ENCODE measurements at regions not wholly inside any gene's neighbourhood (a gene's known extent, or its start where the extent isn't known, plus 50 kb on each side); places are given as distances from the start of the nearest gene placed in this dataset.

- TF ChIP-seq CTCF (IDR thresholded peaks at IDR 0.05) (no peak), EZH2 (IDR thresholded peaks at IDR 0.05; ENCODE audit: borderline replicate concordance, insufficient read depth, low read depth, low read length, poor library complexity, severe bottlenecking) (no peak)
These were observed 204.8 kb upstream of the KCNG1 start for GRCh38 chr20:51227744-51228143.
